ENCODE measurements at regions not wholly inside any gene's neighbourhood (a gene's known extent, or its start where the extent isn't known, plus 50 kb on each side); places are given as distances from the start of the nearest gene placed in this dataset.

DNA sequence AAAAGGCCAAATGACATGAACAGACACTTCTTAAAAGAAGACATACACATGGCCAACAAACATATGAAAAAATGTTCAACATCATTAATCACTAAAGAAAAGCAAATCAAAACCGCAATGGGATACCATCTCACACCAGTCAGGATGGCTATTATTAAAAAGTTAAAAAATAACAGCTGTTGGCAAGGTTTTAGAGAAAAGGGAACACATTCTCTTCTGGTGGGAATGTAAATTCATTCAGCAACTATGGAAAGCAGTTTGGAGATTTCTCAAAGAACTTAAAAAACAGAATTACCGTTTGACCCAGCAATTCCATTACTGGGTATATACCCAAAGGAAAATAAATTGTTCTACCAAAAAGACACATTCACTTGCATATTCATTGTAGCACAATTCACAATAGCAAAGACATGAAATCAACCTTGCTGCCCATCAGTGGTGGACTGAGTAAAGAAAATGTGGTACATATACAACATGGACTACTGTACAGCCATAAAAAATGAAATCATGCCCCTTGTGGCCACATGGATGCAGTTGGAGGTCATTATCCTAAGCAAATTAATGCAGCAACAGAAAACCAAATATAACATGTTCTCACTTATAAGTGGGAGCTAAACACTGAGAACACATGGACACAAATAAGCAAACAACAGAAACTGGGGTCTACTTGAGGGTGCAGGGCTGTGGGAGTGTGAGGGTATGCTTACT, 190.7 kb upstream of the MCTP2 start:
- ChIA-PET CTCF (no interaction called here), POLR2A (no interaction called here)
- DNase-seq (ENCODE audit: low read depth): no peak
- Histone ChIP-seq H3K27me3 (ENCODE audit: control insufficient read depth, insufficient read depth, low read length) (no peaks in the 10 kb centered on the region), H3K4me3 (ENCODE audit: low read depth, low read length) (no peak overlapping the region), H3K36me3 (ENCODE audit: control insufficient read depth, insufficient read depth, low read length) (no peaks in the 10 kb centered on the region)
- TF ChIP-seq, protein P1, sequence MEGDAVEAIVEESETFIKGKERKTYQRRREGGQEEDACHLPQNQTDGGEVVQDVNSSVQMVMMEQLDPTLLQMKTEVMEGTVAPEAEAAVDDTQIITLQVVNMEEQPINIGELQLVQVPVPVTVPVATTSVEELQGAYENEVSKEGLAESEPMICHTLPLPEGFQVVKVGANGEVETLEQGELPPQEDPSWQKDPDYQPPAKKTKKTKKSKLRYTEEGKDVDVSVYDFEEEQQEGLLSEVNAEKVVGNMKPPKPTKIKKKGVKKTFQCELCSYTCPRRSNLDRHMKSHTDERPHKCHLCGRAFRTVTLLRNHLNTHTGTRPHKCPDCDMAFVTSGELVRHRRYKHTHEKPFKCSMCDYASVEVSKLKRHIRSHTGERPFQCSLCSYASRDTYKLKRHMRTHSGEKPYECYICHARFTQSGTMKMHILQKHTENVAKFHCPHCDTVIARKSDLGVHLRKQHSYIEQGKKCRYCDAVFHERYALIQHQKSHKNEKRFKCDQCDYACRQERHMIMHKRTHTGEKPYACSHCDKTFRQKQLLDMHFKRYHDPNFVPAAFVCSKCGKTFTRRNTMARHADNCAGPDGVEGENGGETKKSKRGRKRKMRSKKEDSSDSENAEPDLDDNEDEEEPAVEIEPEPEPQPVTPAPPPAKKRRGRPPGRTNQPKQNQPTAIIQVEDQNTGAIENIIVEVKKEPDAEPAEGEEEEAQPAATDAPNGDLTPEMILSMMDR (IDR thresholded peaks at IDR 0.05; ENCODE audit: insufficient read depth, low read depth, low read length): no peak

- H3K27me3 ChIP-seq (ENCODE audit: control insufficient read depth, insufficient read depth, low read length): no peaks in the 10 kb centered on the region
- CTCF ChIA-PET: interaction anchor here (1.0 to 1.2 kb wide), 2 partner anchors 8 to 10 kb away, joined by 3 to 4 read pairs; no protein-coding TSS in a partner anchor
- no peak for DNase-seq (ENCODE audit: low read depth)
- TF ChIP-seq, protein P1 (IDR thresholded peaks at IDR 0.05; ENCODE audit: insufficient read depth, low read depth, low read length): no peak
- POLR2A ChIA-PET: no interaction called here
- no peak overlapping the region for H3K4me3 ChIP-seq (ENCODE audit: low read depth, low read length)
- H3K36me3 ChIP-seq (ENCODE audit: control insufficient read depth, insufficient read depth, low read length): no peaks in the 10 kb centered on the region
Measured at GRCh38 chr15:94036156-94036555, 195.2 kb upstream of the MCTP2 start.

DNA sequence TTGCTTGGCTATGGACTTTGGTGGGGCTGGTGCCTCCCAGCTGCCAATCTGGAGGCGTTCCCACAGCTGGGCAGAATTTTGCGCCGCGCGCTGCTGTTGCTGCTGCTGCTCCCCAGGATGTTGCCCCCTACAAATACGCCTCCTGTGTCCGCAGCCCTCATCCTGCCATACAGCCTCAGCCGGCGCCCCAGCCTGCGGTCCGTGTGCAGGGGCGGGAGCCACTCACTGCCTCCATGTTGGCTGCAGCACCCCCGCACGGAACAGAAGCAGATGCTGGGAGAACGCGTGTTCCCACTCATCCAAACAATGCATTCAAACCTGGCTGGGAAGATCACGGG, 197.7 kb upstream of the MCTP2 start:
- ChIA-PET CTCF (no interaction called here), POLR2A (no interaction called here)
- Histone ChIP-seq H3K27me3 (ENCODE audit: control insufficient read depth, insufficient read depth, low read length) (no peaks in the 10 kb centered on the region), H3K4me3 (ENCODE audit: low read depth, low read length) (no peak overlapping the region), H3K36me3 (ENCODE audit: control insufficient read depth, insufficient read depth, low read length) (no peaks in the 10 kb centered on the region)
- no peak for DNase-seq (ENCODE audit: low read depth)
- TF ChIP-seq, protein P1 (IDR thresholded peaks at IDR 0.05; ENCODE audit: insufficient read depth, low read depth, low read length): no peak

- Histone ChIP-seq H3K4me3 (ENCODE audit: low read depth, low read length) (no peak overlapping the region), H3K36me3 (ENCODE audit: control insufficient read depth, insufficient read depth, low read length) (no peaks in the 10 kb centered on the region), H3K27me3 (ENCODE audit: control insufficient read depth, insufficient read depth, low read length) (no peaks in the 10 kb centered on the region)
- TF ChIP-seq, protein P1 (IDR thresholded peaks at IDR 0.05; ENCODE audit: insufficient read depth, low read depth, low read length): no peak
- CTCF ChIA-PET: no interaction called here
- no peak for DNase-seq (ENCODE audit: low read depth)
- POLR2A ChIA-PET: no interaction called here
Measured at GRCh38 chr15:94033014-94033682, 198.2 kb upstream of the MCTP2 start.

DNA sequence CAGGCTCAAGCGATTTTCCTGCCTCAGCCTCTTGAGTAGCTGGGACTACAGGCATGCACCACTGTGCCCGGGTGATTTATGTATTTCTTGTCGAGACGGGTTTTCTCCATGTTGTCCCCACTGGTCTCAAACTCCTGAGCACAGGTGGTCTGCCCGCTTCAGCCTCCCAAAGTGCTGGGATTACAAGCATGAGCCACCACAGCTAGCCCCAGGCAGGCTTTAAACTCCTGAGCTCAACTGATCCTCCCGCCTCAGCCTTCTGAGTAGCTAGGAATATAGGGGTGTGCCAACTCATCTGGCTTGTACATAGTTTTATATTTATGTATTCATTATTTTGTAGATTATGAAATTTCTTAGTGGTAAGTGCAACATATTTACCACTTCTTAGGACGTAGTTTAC, 198.8 kb upstream of the MCTP2 start:
- CTCF ChIA-PET: no interaction called here
- POLR2A ChIA-PET: no interaction called here

More for the DNA sequence above, 198.8 kb upstream of the MCTP2 start:
- no peaks in the 10 kb centered on the region for H3K27me3 ChIP-seq (ENCODE audit: control insufficient read depth, insufficient read depth, low read length)
- TF ChIP-seq, protein P1 (IDR thresholded peaks at IDR 0.05; ENCODE audit: insufficient read depth, low read depth, low read length): no peak
- H3K36me3 ChIP-seq (ENCODE audit: control insufficient read depth, insufficient read depth, low read length): no peaks in the 10 kb centered on the region
- H3K4me3 ChIP-seq (ENCODE audit: low read depth, low read length): no peak overlapping the region
- DNase-seq (ENCODE audit: low read depth): no peak

Measured in BJ (cell line).